GM18517 (cell line): ENCODE measurements at regions not wholly inside any gene's neighbourhood (a gene's known extent, or its start where the extent isn't known, plus 50 kb on each side); places are given as distances from the start of the nearest gene placed in this dataset.

Experiments used
- ATAC-seq: cut with Tn5 transposase; IDR thresholded peaks from one replicate; pipeline ENCODE4 v1.9.1; 2021; ENCODE audit warnings: mild to moderate bottlenecking, moderate library complexity; ENCODE audit not compliant: unreplicated experiment

DNA sequence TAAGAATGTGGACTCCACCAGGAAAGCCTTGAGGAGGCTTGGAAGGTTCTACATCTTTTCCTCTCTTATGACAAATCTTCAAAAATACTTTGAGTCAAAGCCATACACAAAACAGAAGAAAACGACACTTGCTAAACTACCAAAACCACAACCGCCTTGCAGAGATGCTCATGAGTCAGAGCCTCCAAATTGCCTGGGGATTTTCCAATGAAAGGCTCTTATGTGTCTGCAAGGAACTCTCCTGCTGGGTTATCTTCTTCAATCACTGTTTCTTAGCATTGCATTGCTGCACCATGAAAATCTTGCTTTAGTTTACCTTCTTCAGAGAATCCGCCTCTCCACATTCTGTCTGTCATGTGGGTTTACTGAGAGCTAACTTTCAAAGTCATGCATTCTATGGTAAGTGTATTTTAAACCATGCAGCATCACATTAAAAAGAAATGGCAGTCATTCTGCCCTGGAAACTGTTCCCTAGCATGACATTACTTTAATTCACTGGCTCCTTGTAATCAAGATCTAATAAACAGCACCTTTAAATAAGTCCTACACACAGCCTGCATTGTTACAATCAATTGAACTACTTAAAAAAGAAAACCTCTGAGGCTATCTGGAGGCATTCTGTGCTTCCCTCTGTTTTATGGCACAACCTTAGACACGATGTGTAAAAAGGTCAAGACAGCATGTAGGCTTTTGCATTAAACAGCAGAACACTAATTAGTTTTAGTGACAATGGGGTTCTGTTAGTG, 210.0 kb upstream of the FOXD3 start:
- ATAC-seq, result no peak

DNA sequence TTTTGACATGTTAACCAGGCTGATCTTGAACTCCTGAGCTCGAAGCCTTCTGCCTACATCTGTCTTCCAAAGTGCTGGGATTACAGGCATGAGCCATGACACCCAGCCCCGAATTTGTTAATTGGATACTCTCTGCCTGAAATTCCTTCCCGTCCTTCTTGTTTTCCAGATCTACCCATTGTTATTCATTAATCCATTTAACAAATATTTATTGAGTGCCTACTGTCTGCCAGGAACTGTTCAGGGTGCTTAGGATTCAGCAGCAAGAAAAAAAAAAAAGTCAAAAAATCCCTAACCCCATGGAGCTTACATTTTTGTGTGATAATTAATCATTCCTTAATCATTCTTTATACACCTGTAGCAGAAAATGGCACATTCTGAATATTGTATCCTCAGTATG, 206.8 kb upstream of the FOXD3 start:
- ATAC-seq, result no peak

GRCh38 chr1:63116016-63116415, 206.4 kb upstream of the FOXD3 start:
- no peak for ATAC-seq

GRCh38 chr1:63119575-63120155, 202.7 kb upstream of the FOXD3 start:
- no peak for ATAC-seq

- no peak for ATAC-seq
Observed at GRCh38 chr1:63122079-63122478, 200.3 kb upstream of the FOXD3 start.

DNA sequence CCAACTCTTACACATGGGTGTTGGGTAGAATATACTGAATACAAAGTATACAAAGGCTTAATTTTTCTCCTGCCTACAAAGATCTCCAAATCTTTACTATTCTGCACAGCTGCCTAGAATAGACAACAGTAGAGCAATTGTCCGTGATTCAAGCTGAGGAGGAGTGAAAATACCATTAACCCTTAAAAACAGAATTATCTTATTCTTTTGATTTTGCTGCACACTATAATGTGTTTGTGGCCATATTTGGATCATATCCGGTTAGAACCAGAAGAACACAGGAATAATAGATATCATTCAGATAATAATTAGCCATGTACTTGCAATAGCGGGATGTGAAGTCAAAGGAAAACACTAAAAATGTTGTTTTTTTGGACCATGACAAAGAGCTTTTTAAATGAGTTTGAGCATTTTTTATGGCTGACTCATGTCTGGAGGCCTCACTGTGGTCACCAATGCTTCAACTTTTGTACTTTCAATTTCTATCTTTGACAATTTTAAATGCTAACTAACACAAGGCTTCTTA, 197.6 kb upstream of the FOXD3 start:
- ATAC-seq, result peak; percentile 91

- ATAC-seq, result no peak
Observed at GRCh38 chr1:63126104-63126503, 196.3 kb upstream of the FOXD3 start.

DNA sequence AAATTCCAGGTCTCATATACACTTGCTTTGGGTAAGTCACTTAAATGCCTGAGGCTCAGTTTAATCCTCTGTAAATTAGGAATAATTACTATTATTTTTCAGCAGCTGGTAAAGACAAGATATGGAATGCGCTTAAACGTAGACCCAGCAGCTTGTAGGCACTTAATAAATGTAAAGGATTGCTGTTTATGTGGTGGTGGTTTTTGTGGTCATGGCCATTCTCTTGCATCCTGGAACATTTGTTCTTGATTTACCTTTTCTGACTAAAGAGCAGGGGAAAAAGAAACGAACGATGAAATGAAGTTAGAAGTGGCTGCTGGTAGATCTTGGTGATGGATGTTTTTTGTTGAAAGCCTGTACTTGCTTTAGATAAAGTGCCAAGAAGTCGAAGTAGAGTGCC, 195.0 kb upstream of the FOXD3 start:
- ATAC-seq, result no peak

GRCh38 chr1:63128556-63128955, 193.8 kb upstream of the FOXD3 start:
- ATAC-seq, result no peak

GRCh38 chr1:63129184-63129583, 193.2 kb upstream of the FOXD3 start:
- no peak for ATAC-seq

DNA sequence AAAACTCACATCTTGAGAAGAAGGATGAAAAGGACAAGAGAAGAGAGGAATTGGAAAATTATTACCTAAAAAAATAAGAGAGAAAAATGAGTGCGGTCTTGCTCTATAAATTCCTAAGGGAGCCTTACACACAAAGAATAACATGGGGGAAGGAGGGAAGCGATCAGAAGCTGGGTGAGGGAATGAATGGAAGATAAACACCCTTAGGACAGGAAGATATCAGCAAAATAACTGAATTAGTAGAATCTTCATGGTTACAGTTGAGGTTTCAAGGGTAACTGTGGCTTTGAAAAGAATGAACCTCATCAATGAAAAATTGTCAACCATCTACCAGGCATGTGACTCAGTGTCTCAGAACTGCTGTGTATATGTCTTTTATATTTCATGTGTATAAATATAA, 192.5 kb upstream of the FOXD3 start:
- no peak for ATAC-seq

DNA sequence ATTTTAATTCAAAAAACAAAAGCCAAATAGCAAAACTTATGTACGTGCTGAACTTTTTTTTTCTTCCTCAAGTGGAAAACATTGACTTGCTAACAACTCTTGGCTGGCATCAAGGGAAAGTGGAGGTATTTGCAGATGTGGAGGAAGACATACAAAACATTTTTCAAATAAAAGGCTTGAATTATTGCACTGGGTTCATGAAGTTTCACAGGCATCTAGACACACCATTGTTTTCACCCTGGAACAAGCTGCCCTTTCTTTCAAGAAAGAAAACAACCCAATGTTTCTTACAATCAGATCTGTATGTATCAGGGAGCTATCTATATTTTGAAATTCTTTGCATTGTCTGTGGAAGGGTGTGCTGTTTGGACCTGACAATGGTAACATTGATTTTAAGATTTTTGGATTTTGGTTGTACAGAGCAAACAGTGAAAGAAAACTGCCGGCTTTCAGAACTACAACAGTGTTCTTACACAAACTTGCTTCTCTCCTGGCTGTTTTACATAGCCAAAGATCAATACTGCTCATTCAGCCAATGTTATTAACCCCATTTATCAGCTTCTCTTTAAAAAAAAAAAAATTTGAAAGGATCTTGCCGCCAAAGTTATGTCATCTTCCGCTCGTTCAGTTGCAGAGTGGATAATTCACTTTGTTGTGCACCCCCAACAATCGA, 187.7 kb upstream of the FOXD3 start:
- ATAC-seq, result no peak

DNA sequence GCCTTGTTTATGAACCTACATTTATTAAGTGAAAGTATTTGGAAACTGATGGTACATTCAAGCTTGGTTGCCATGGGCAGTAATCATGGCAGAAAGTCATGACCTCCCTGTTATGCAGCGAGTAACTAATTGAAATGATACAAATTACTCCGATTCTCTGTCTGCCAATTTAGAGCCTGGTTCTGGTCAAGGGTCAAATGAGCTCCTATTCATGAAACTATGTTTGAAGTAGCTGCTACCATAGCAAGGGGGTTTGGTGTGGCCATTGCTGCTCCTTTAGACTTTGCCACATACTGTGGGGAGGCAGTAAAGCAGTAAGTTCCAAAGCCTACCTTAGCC, 187.2 kb upstream of the FOXD3 start:
- no peak for ATAC-seq

DNA sequence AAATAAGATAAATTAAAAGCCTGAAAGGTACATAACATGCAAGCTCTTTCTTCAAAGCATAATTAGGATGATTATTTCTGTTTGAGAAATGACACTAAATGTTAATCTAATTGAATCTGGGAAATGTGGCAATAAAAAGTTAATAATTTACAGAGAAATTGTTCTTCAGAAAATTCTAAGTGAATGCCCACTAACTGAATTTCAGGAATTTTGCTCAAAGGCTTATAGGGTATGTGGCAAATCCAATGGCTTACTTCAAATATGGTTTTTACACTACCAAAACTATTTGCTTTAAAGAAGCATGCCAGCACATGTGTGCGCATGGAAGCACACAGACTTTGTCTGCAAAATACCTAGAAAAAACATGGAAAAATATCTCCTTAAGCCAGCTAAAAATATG, 186.6 kb upstream of the FOXD3 start:
- no peak for ATAC-seq

GRCh38 chr1:63142001-63142400, 180.4 kb upstream of the FOXD3 start:
- no peak for ATAC-seq

- no peak for ATAC-seq
Observed at GRCh38 chr1:63143482-63143881, 178.9 kb upstream of the FOXD3 start.

DNA sequence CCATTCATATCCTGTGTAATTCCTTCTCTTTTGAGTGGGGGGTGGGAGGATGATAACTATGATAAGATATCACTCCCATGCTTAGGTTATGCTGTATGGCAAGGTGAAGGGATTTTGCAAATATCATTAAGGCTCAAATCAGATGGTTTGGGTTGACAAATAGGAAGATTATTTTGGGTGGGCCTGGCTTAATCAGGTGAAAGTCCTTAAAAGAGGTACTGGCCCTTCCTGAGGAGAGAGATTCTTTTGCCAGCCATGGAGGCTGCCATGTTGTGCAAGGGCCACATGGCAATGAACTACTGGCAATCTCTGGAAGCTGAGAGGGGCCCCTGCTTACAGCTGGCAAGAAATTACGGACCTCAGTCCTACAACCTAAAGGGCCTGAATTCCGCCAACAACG, 174.6 kb upstream of the FOXD3 start:
- ATAC-seq, result no peak

GRCh38 chr1:63148825-63149645, 173.3 kb upstream of the FOXD3 start:
- peak; percentile 48 for ATAC-seq

- ATAC-seq, result no peak
Observed at GRCh38 chr1:63152572-63152971, 169.8 kb upstream of the FOXD3 start.

GRCh38 chr1:63155437-63155836, 166.9 kb upstream of the FOXD3 start:
- ATAC-seq, result no peak

GRCh38 chr1:63157085-63157484, 165.3 kb upstream of the FOXD3 start:
- ATAC-seq, result no peak
